ENCODE measurements at regions not wholly inside any gene's neighbourhood (a gene's known extent, or its start where the extent isn't known, plus 50 kb on each side); places are given as distances from the start of the nearest gene placed in this dataset.

- Histone ChIP-seq H3K27ac (ENCODE audit: low read length) (no peak overlapping the region), H3K9me3 (ENCODE audit: control insufficient read depth, insufficient read depth, low read depth, low read length) (no peaks in the 10 kb centered on the region), H3K4me3 (ENCODE audit: low read depth in 2 of 2, low read length in 2 of 2) (no peak overlapping the region), H3K4me1 (ENCODE audit: control insufficient read depth, insufficient read depth, low read length) (no peaks in the 10 kb centered on the region), H3K36me3 (ENCODE audit: control insufficient read depth, insufficient read depth, low read length) (no peaks in the 10 kb centered on the region), H3K27me3 (ENCODE audit: control insufficient read depth, insufficient read depth, low read length) (no peaks in the 10 kb centered on the region)
- ATAC-seq (no peak), DNase-seq (ENCODE audit: low read depth, low spot score) (no peak)
- BruUV-seq (replicated peaks) = no TSS peak
- intact Hi-C loops (cut with micrococcal nuclease; ENCODE audit: unreplicated experiment) = no loop called here
- in situ Hi-C loops (cut with HindIII; ENCODE audit: low pct_unique_long_range_greater_than_20kb, low sequenced_read_pairs) = no loop called here
- ChIA-PET CTCF (no interaction called here), POLR2A (no interaction called here)
- no peak for TF ChIP-seq SIN3A (IDR thresholded peaks at IDR 0.05; ENCODE audit: borderline replicate concordance, insufficient read depth, low read depth, low read length)
- no peak for TF ChIP-seq REST (IDR thresholded peaks at IDR 0.05; ENCODE audit: insufficient read depth in 1 of 2, low read depth in 2 of 2, low read length in 1 of 2)
- TF ChIP-seq CTCF (IDR thresholded peaks at IDR 0.05) = no peak
- TF ChIP-seq POLR2AphosphoS5 (IDR thresholded peaks at IDR 0.05; ENCODE audit: low read depth, low read length) = no peak
- TF ChIP-seq TCF7L2 (IDR thresholded peaks at IDR 0.05; ENCODE audit: low read depth, low read length) = no peak
These were observed 97.5 kb upstream of the RPS23 start for GRCh38 chr5:82375488-82376244.

- H3K4me1 ChIP-seq (ENCODE audit: control insufficient read depth, insufficient read depth, low read length) = no peaks in the 10 kb centered on the region
- DNase-seq (ENCODE audit: low read depth, low spot score) (no peak), ATAC-seq (no peak)
- H3K27ac ChIP-seq (ENCODE audit: low read length) = no peak overlapping the region
- H3K36me3 ChIP-seq (ENCODE audit: control insufficient read depth, insufficient read depth, low read length) = no peaks in the 10 kb centered on the region
- intact Hi-C loops (cut with micrococcal nuclease; ENCODE audit: unreplicated experiment) (no loop called here), in situ Hi-C loops (cut with HindIII; ENCODE audit: low pct_unique_long_range_greater_than_20kb, low sequenced_read_pairs) (no loop called here)
- TF ChIP-seq CTCF (IDR thresholded peaks at IDR 0.05) = no peak
- TF ChIP-seq TCF7L2 (IDR thresholded peaks at IDR 0.05; ENCODE audit: low read depth, low read length) = no peak
- no peak for TF ChIP-seq REST (IDR thresholded peaks at IDR 0.05; ENCODE audit: insufficient read depth in 1 of 2, low read depth in 2 of 2, low read length in 1 of 2)
- no peak for TF ChIP-seq SIN3A (IDR thresholded peaks at IDR 0.05; ENCODE audit: borderline replicate concordance, insufficient read depth, low read depth, low read length)
- TF ChIP-seq POLR2AphosphoS5 (IDR thresholded peaks at IDR 0.05; ENCODE audit: low read depth, low read length) = no peak
- BruUV-seq (replicated peaks) = no TSS peak
- CTCF ChIA-PET = no interaction called here
- no peak overlapping the region for H3K4me3 ChIP-seq (ENCODE audit: low read depth in 2 of 2, low read length in 2 of 2)
- no peaks in the 10 kb centered on the region for H3K27me3 ChIP-seq (ENCODE audit: control insufficient read depth, insufficient read depth, low read length)
- H3K9me3 ChIP-seq (ENCODE audit: control insufficient read depth, insufficient read depth, low read depth, low read length) = no peaks in the 10 kb centered on the region
- POLR2A ChIA-PET = no interaction called here
These were observed 96.5 kb upstream of the RPS23 start for GRCh38 chr5:82374637-82375036.
